Activated CD4-positive, alpha-beta memory T cell treated with anti-CD3 and anti-CD28 coated beads for 36 hours (primary cell): ENCODE measurements at regions not wholly inside any gene's neighbourhood (a gene's known extent, or its start where the extent isn't known, plus 50 kb on each side); places are given as distances from the start of the nearest gene placed in this dataset.
"Not testable (repeated sequence)": the region's sequence is repeated elsewhere in the genome, so short reads cannot be mapped to it uniquely, and the experiment has no call there.

Experiments used
- CTCF ChIA-PET: fragments of 350-600 bp; sonication (Branson Sonifier 250); formaldehyde crosslinking; loops from one replicate; lab custom pipeline; 2021; ENCODE audit warnings: antibody characterized with exemption, inconsistent platforms; lab: Charles Lee
- POLR2A ChIA-PET: fragments of 350-600 bp; sonication (Branson Sonifier 250); formaldehyde crosslinking; loops from one replicate; lab custom pipeline; 2021; ENCODE audit warnings: antibody characterized with exemption; lab: Charles Lee
- DNase-seq: peaks from one replicate; pipeline ENCODE4 v3.0.0-alpha.2; 2020
- H3K27ac Mint-ChIP-seq: one replicate; pipeline ENCODE4 v1.8.0; 2021; ENCODE audit warnings: mixed read lengths
- H3K27me3 Mint-ChIP-seq: one replicate; pipeline ENCODE4 v1.8.0; 2021; ENCODE audit warnings: mixed read lengths
- H3K36me3 Mint-ChIP-seq: one replicate; pipeline ENCODE4 v1.8.0; 2021; ENCODE audit warnings: mixed read lengths
- H3K4me1 Mint-ChIP-seq: one replicate; pipeline ENCODE4 v1.8.0; 2021; ENCODE audit warnings: low read depth, mixed read lengths
- H3K4me3 Mint-ChIP-seq: one replicate; pipeline ENCODE4 v1.8.0; 2021; ENCODE audit warnings: mild to moderate bottlenecking, mixed read lengths
- H3K9me3 Mint-ChIP-seq: one replicate; pipeline ENCODE4 v1.8.0; 2021; ENCODE audit warnings: mixed read lengths
- intact Hi-C: fragments of 100-400 bp; cut with micrococcal nuclease; formaldehyde crosslinking; loops from one replicate; pipeline ENCODE4 v1.15.1; 2023

- POLR2A ChIA-PET = no interaction called here
- intact Hi-C loops = no loop called here
- CTCF ChIA-PET = no interaction called here
Observed at GRCh38 chr15:31502541-31503229, 176.1 kb downstream of the KLF13 start.

GRCh38 chr15:31503256-31503655 lies 176.6 kb downstream of the KLF13 start:
- H3K4me1 Mint-ChIP-seq = no peaks in the 10 kb centered on the region
- H3K27ac Mint-ChIP-seq = no peak overlapping the region
- intact Hi-C loops = no loop called here
- ChIA-PET CTCF (no interaction called here), POLR2A (no interaction called here)
- H3K27me3 Mint-ChIP-seq = no peaks in the 10 kb centered on the region
- no peak for DNase-seq
- no peaks in the 10 kb centered on the region for H3K9me3 Mint-ChIP-seq
- H3K4me3 Mint-ChIP-seq = no peak overlapping the region
- H3K36me3 Mint-ChIP-seq = no peaks in the 10 kb centered on the region

More at GRCh38 chr15:31502541-31503229, 176.1 kb downstream of the KLF13 start:
- Mint-ChIP-seq H3K36me3 (no peaks in the 10 kb centered on the region), H3K27ac (no peak overlapping the region), H3K4me1 (no peaks in the 10 kb centered on the region), H3K27me3 (no peaks in the 10 kb centered on the region), H3K4me3 (no peak overlapping the region), H3K9me3 (no peaks in the 10 kb centered on the region)
- no peak for DNase-seq

DNA sequence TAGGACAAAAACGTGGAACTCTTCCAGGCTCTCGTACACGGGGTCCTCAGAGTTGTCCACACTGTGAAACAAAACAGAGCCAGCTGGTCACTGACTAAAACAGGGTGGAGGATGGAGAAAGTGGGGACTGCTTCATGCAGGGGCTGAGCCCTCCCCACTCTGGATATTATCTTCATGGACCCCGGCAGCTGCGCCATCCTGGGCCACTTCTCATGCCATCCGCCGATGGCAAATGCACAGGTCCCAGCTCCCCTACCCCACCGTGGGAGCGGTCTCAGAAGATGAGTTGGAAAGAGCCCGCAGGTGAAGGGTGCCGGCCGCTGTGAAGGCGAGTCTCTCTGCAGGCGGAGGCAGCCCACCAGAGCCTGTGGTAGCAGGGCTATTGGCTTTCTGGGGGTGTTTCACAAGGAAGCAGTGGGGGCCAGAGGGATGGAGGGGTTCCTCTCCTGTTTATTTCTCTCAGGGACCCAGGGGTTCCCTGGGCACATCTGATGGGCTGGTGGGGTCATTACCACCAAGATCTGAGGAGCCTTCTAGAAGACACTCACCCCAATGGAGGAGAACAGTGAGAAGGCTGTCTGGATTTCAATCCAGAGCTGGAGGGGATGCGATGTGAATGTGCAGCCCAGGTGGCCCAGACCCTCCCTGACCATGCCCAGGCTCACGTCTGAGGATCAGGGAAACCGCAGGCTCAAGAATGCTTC lies 177.3 kb downstream of the KLF13 start:
- Mint-ChIP-seq H3K36me3 (no peaks in the 10 kb centered on the region), H3K27ac (no peak overlapping the region), H3K4me3 (no peak overlapping the region), H3K4me1 (no peaks in the 10 kb centered on the region), H3K27me3 (no peaks in the 10 kb centered on the region), H3K9me3 (no peaks in the 10 kb centered on the region)
- DNase-seq = no peak
- POLR2A ChIA-PET = no interaction called here
- CTCF ChIA-PET = no interaction called here
- intact Hi-C loops = no loop called here

DNA sequence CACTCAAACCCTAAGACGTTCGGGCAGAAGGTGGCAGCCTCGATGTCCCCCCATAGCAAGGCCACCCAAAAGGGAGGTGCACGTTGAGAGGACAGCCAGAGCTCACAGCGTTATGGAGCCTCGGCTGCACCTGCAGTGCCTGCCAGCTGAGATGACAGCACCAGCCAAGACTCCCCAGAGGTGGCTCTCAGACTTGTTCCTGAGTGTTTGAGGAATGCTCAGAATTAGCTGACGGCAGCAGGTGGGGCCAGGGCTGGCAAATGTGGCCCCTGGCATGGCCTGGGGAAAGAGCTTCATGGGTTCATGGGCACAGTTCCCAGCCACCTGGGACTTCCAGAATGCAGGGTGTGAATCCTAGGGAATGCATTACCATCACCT lies 177.8 kb downstream of the KLF13 start:
- Mint-ChIP-seq H3K9me3 (no peaks in the 10 kb centered on the region), H3K27ac (no peak overlapping the region), H3K4me1 (no peaks in the 10 kb centered on the region), H3K36me3 (no peaks in the 10 kb centered on the region), H3K27me3 (no peaks in the 10 kb centered on the region), H3K4me3 (no peak overlapping the region)
- ChIA-PET CTCF (no interaction called here), POLR2A (interaction anchor here (0.6 kb wide), 1 partner anchor 452 kb away, joined by 3 read pairs; no protein-coding TSS in a partner anchor)
- DNase-seq = no peak
- intact Hi-C loops = no loop called here

DNA sequence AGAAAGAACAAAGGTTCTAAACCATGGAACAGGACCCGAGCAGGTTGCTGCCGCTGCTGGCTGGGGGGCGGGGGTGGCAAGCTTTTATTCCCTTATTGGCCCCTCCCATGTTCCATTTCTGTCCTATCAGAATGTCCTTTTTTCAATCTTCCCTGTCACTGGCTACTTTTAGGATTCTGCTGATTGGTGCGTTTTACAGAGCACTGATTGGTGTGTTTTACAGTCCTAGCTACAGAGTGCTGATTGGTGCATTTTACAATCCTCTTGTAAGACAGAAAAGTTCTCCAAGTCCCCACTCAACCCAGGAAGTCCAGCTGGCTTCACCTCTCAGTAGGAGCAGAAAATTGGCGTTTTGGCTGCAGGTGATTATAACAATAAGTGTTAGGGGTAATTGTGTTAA lies 180.9 kb downstream of the KLF13 start:
- H3K27me3 Mint-ChIP-seq, H3K4me3 Mint-ChIP-seq, H3K27ac Mint-ChIP-seq, intact Hi-C loops, H3K36me3 Mint-ChIP-seq, H3K4me1 Mint-ChIP-seq, H3K9me3 Mint-ChIP-seq, POLR2A ChIA-PET, DNase-seq: not testable (repeated sequence)
- CTCF ChIA-PET = interaction anchor here (0.9 kb wide), 1 partner anchor 19 kb away, joined by 3 read pairs; no protein-coding TSS in a partner anchor

DNA sequence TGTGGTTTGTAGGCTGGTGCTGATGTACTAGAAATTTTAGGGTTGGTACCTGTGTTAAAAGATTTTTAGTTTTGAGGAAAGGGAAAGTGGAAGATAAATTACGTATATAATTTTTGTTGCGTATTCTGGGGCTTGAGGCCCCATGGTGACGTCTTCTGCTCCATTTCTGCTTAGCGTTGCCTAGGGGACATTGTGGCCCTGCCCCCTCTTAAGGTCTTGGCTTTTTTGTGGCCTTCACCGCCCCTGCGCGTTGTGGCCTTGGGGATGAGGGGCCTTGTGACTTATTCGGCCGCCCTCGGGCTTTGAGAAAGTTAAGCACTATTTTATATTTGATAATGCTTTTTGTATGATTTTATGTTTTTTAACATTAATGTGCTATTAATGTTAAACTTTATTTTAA lies 182.0 kb downstream of the KLF13 start:
- Mint-ChIP-seq H3K9me3 (no peaks in the 10 kb centered on the region), H3K27ac (no peak overlapping the region), H3K4me1 (peaks cover 9% of the 10 kb centered on the region), H3K27me3 (peaks cover 2% of the 10 kb centered on the region), H3K4me3 (no peak overlapping the region), H3K36me3 (no peaks in the 10 kb centered on the region)
- DNase-seq = no peak
- CTCF ChIA-PET = no interaction called here
- POLR2A ChIA-PET = no interaction called here
- intact Hi-C loops = no loop called here

DNA sequence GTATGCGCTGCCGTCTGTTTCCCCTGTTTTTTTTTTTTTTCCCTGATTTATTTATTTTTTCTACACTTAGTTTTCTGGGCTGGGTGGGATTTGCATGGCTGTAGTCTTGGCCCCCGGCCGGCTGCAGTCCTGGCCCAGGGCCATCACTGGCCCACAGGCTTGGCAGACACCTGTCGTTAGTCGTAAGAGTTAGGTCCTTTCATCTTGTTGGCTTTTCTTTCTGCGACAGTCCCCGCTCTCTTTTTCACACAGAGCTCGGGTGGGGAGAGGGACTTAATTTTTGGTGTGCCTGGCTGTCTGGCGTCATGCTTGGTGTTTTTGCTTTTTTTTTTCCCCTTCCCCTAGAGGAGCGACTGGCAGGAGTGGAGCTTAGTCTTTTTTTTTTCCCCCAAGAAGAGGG lies 183.4 kb downstream of the KLF13 start:
- intact Hi-C loops = no loop called here
- Mint-ChIP-seq H3K9me3 (no peaks in the 10 kb centered on the region), H3K27ac (no peak overlapping the region), H3K4me1 (peaks cover 9% of the 10 kb centered on the region), H3K4me3 (no peak overlapping the region), H3K36me3 (no peaks in the 10 kb centered on the region), H3K27me3 (peaks cover 4% of the 10 kb centered on the region)
- ChIA-PET CTCF (no interaction called here), POLR2A (no interaction called here)
- DNase-seq = no peak

DNA sequence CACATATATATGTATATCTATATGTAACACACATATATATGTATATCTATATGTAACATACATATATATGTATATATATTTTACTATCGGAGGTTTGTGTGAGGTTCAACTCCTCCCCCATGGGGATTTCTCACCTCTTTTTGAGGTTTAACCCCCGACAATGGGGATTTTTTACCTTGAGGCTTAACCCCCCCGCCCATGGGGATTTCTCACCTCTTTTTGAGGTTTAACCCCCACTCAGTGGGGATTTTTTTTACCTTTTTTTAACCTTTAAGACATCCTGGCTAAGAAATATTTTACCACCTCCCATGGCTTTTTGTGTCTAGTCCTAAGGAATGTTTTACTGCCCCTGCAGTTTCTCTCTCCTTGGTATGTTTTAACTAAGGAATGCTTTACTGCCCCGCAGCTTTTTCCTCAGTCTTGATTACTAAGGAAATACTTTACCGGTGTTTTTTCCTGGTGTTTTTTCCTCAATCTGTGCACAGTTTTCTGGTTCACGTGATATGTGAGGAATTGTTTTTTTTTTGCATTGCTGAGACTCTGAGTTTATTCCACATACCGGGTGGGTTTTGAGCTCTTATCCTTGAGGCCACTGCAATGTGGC lies 185.2 kb downstream of the KLF13 start:
- no peaks in the 10 kb centered on the region for H3K9me3 Mint-ChIP-seq

GRCh38 chr15:31513178-31513577 lies 186.5 kb downstream of the KLF13 start:
- no peaks in the 10 kb centered on the region for H3K9me3 Mint-ChIP-seq
- H3K27me3 Mint-ChIP-seq = peaks cover 6% of the 10 kb centered on the region
- H3K4me3 Mint-ChIP-seq = no peak overlapping the region
- ChIA-PET POLR2A (no interaction called here), CTCF (no interaction called here)
- no peaks in the 10 kb centered on the region for H3K36me3 Mint-ChIP-seq
- H3K27ac Mint-ChIP-seq = no peak overlapping the region
- peaks cover 9% of the 10 kb centered on the region for H3K4me1 Mint-ChIP-seq
- DNase-seq = no peak
- intact Hi-C loops = no loop called here

More for the DNA sequence above, 185.2 kb downstream of the KLF13 start:
- no peak overlapping the region for H3K27ac Mint-ChIP-seq
- intact Hi-C loops = no loop called here
- no peak overlapping the region for H3K4me3 Mint-ChIP-seq
- peak; percentile 64 for DNase-seq
- ChIA-PET CTCF (no interaction called here), POLR2A (no interaction called here)
- H3K36me3 Mint-ChIP-seq = no peaks in the 10 kb centered on the region
- peaks cover 4% of the 10 kb centered on the region for H3K27me3 Mint-ChIP-seq
- H3K4me1 Mint-ChIP-seq = peaks cover 9% of the 10 kb centered on the region

GRCh38 chr15:31516440-31516839 lies 189.8 kb downstream of the KLF13 start:
- POLR2A ChIA-PET = no interaction called here
- CTCF ChIA-PET = no interaction called here
- intact Hi-C loops = no loop called here
- H3K9me3 Mint-ChIP-seq = no peaks in the 10 kb centered on the region
- no peaks in the 10 kb centered on the region for H3K36me3 Mint-ChIP-seq
- no peak overlapping the region for H3K4me3 Mint-ChIP-seq
- H3K4me1 Mint-ChIP-seq = peaks cover 9% of the 10 kb centered on the region
- no peak for DNase-seq
- peaks cover 8% of the 10 kb centered on the region for H3K27me3 Mint-ChIP-seq
- no peak overlapping the region for H3K27ac Mint-ChIP-seq

GRCh38 chr15:31516874-31517273 lies 190.2 kb downstream of the KLF13 start:
- no peaks in the 10 kb centered on the region for H3K36me3 Mint-ChIP-seq
- H3K27me3 Mint-ChIP-seq = peaks cover 8% of the 10 kb centered on the region
- no peak overlapping the region for H3K27ac Mint-ChIP-seq
- intact Hi-C loops = no loop called here
- POLR2A ChIA-PET = no interaction called here
- peaks cover 7% of the 10 kb centered on the region for H3K4me1 Mint-ChIP-seq
- no peak overlapping the region for H3K4me3 Mint-ChIP-seq
- CTCF ChIA-PET = no interaction called here
- H3K9me3 Mint-ChIP-seq = no peaks in the 10 kb centered on the region
- DNase-seq = no peak

DNA sequence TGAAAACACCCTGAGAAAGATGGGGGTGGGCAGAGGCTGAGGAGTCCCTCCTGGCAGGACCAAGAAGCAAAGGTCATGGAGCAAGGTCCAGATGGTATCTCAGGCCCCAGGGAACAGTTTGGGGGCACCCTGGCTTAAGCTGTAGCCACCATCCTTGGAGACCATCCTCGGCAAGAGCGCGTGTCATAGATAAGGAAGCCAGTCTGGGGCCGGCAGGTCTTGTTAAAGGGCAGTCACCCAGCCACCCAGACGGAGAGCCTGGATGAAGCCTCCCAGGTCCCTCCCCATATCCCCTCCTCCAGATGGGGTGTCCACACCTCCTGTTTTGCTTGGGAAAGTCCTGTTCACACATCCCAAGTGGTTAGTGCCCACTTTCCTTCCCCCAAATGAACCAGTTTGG lies 191.1 kb downstream of the KLF13 start:
- Mint-ChIP-seq H3K4me1 (no peaks in the 10 kb centered on the region), H3K27ac (no peak overlapping the region), H3K36me3 (no peaks in the 10 kb centered on the region), H3K4me3 (no peak overlapping the region), H3K9me3 (no peaks in the 10 kb centered on the region), H3K27me3 (peaks cover 8% of the 10 kb centered on the region)
- intact Hi-C loops = no loop called here
- ChIA-PET CTCF (no interaction called here), POLR2A (no interaction called here)
- DNase-seq = no peak
